Epithelial cell of esophagus (primary cell): ENCODE measurements at regions not wholly inside any gene's neighbourhood (a gene's known extent, or its start where the extent isn't known, plus 50 kb on each side); places are given as distances from the start of the nearest gene placed in this dataset.

Experiments used
- DNase-seq: peaks from one replicate; pipeline ENCODE4 v3.0.0; 2010; ENCODE audit warnings: low read depth
- H3K4me3 ChIP-seq: 2 replicates; pipeline ENCODE4 v1.5.1; 2011; ENCODE audit warnings: mild to moderate bottlenecking, low read length, control low read depth
- TF ChIP-seq, protein P1 (sequence below): IDR thresholded peaks from 2 replicates; pipeline ENCODE4 v1.5.1; 2011; ENCODE audit warnings: low read depth, mild to moderate bottlenecking, low read length, control low read depth, inconsistent platforms; ENCODE audit not compliant: insufficient read depth; ENCODE audit errors: missing control alignments

DNA sequence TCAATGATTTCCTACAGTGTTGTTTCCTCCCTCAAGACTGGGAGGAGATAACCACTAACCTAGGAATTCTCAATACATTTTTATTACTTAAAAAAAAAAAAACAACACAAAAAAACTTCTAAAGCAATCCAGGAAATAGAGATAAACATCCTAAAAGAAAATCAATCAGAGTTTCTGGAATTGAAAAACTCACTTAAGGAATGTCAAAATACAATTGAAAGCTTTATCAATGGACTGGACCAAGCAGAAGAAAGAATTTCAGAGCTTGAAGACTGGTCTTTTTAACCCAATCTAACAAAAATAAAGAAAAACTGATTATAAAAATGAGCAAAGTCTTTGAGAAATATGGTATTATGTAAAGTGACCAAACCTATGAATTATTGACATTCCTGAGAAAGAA is 394.1 kb downstream of the XPNPEP1 start:
- TF ChIP-seq, protein P1, sequence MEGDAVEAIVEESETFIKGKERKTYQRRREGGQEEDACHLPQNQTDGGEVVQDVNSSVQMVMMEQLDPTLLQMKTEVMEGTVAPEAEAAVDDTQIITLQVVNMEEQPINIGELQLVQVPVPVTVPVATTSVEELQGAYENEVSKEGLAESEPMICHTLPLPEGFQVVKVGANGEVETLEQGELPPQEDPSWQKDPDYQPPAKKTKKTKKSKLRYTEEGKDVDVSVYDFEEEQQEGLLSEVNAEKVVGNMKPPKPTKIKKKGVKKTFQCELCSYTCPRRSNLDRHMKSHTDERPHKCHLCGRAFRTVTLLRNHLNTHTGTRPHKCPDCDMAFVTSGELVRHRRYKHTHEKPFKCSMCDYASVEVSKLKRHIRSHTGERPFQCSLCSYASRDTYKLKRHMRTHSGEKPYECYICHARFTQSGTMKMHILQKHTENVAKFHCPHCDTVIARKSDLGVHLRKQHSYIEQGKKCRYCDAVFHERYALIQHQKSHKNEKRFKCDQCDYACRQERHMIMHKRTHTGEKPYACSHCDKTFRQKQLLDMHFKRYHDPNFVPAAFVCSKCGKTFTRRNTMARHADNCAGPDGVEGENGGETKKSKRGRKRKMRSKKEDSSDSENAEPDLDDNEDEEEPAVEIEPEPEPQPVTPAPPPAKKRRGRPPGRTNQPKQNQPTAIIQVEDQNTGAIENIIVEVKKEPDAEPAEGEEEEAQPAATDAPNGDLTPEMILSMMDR = no peak
- no peak overlapping the region for H3K4me3 ChIP-seq
- DNase-seq = no peak

DNA sequence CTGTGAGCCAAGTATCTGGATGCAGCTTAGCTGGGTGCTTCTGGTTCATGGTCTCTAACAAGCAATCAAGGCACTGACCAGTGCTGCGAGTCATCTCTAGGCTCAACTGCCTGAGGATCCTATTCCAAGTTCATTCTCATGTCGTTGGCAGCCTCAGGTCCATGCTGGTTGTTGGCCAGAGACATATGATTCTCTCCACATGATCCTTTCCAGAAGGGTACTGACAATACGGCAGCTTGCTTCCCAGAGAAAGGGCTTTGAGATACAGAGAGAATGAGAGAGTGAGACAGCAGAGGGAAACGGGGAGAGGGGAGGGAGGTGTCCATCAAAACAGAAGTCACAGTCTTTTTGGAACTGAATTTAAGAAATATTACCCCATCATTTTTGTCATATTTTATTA is 405.6 kb downstream of the XPNPEP1 start:
- no peak for DNase-seq
- TF ChIP-seq, protein P1 = no peak

DNA sequence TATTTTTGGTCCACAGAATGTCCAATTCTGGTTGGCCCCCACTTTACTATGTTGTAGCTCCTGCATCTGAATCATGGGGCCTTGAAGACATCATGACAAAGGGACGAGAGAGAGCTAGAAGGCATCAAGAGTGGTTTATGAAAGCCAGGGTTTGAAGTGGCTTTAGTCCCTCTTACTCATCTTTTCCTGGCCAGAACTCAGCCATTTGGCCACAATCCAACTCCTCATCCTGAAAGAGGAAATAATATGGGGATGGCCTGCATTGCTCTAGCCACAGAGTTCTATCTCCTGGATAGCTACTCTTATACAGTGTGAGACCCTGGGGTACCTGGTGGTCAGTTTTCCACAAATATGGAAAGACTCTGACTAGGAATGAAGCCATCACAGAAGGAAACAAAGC is 418.9 kb downstream of the XPNPEP1 start:
- no peak for DNase-seq
- no peak overlapping the region for H3K4me3 ChIP-seq
- TF ChIP-seq, protein P1 = no peak

More for the DNA sequence above, 405.6 kb downstream of the XPNPEP1 start:
- H3K4me3 ChIP-seq = no peak overlapping the region

DNA sequence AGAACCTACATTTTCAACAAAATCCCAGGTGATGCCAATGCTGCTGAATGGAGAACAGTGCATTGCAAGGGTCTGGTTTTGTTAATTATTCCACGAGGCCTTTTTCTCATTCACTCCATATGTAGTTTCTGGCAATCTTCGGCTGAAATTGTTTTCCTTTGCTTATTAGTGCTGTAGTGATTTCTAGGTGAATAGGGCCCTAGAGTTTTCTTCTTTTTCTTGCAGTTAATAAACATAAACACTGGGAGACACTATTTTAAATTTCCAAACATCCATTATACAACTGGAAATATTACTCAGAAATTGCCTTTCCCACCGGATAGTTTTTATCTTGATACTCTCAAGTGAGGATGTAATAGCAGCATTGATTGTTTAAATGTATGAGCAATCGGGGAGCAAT is 435.6 kb downstream of the XPNPEP1 start:
- DNase-seq = no peak
- TF ChIP-seq, protein P1 = no peak
- H3K4me3 ChIP-seq = no peak overlapping the region

- TF ChIP-seq, protein P1 = no peak
- no peak for DNase-seq
- no peak overlapping the region for H3K4me3 ChIP-seq
Measured at GRCh38 chr10:109480836-109481235, 442.5 kb downstream of the XPNPEP1 start.

DNA sequence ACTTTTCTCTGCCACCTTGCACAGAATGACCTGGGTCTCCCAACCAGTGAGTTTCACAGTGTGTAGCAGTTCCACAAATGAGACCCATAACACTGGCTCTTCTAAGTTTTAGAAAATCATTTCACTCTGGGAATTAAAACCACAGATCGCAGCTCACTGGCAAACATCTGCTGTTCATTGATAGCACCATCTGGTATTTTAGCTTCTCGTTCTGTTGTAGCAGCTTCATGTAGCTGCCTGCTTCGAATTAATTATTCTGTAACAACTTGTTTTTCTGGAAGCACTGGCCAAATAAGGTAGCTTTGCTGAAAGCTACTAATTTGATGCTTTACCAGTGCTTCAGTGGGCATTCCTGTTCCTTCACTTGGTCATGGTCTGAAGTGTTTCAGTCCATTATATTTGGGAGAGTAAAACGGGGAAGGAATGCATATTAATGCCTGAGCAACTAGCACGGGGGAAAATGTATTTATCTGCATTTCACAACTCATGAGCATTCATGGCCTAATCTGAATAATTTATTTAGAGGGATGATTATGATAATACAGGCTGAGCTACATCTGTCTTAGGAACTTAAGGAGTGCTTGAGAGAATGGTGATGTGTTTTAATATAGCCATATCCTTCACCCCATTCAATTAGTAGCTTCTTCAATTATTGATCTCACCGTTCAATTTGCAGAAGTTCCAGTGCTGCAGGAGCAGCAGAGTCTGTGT is 447.4 kb downstream of the XPNPEP1 start:
- H3K4me3 ChIP-seq = no peak overlapping the region
- TF ChIP-seq, protein P1 = no peak
- no peak for DNase-seq

DNA sequence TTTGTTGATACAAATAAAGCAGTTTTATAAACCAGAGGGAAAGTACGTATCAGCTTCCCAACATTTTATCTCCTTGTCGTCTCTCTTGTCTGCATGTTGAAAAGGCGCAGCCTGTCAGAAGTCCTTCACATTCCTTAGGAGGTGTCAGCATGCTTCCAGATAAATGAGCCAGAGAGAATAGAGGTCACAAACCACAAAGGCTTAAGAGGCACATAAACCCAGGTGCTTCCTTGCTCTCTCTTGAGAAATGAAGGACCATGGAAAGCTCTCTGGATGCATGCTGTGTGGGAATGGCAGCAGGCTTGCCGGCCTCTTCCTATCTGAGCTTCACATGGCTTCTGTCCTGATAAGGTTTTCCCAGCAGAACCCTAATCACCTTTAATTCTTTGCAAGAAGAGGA is 448.5 kb downstream of the XPNPEP1 start:
- no peak overlapping the region for H3K4me3 ChIP-seq
- TF ChIP-seq, protein P1 = no peak
- DNase-seq = no peak
